Gastroesophageal sphincter (tissue), 3 donors: ENCODE measurements at regions not wholly inside any gene's neighbourhood (a gene's known extent, or its start where the extent isn't known, plus 50 kb on each side); places are given as distances from the start of the nearest gene placed in this dataset.

Source experiments
- CTCF ChIP-seq, 4 experiments: fragments of 200-600 bp in 2 of 4; fragments of 450-650 bp in 2 of 4; sonication (generic) in 1 of 4; IDR thresholded peaks; one replicate each; pipeline ENCODE4 v1.5.1; 2017 to 2019; ENCODE audit warnings: antibody characterized with exemption in 4 of 4, mild to moderate bottlenecking in 2 of 4, moderate library complexity in 2 of 4
- POLR2A ChIP-seq, 2 donors: fragments of 450-650 bp; IDR thresholded peaks; one replicate each; pipeline ENCODE4 v1.6.1; 2017; ENCODE audit warnings: antibody characterized with exemption in 2 of 2, mild to moderate bottlenecking in 2 of 2, moderate library complexity in 1 of 2
- POLR2AphosphoS5 ChIP-seq: sonication (generic); formaldehyde crosslinking; IDR thresholded peaks from one replicate; pipeline ENCODE4 v1.6.1; 2017; ENCODE audit warnings: antibody characterized with exemption

GRCh38 chr20:57801581-57801980, 91.8 kb upstream of the PMEPA1 start:
- TF ChIP-seq CTCF (IDR thresholded peaks at IDR 0.05) = no peak
- TF ChIP-seq POLR2A (IDR thresholded peaks at IDR 0.05) = no peak
- no peak for TF ChIP-seq POLR2AphosphoS5
